Stimulated activated CD4-positive, alpha-beta T cell treated with anti-CD3 and anti-CD28 coated beads, Interleukin-2, amount 100 ng/mL, for 48 hours (primary cell): ENCODE measurements at regions not wholly inside any gene's neighbourhood (a gene's known extent, or its start where the extent isn't known, plus 50 kb on each side); places are given as distances from the start of the nearest gene placed in this dataset.
"Not testable (repeated sequence)": the region's sequence is repeated elsewhere in the genome, so short reads cannot be mapped to it uniquely, and the experiment has no call there.

ENCODE experiments used
- DNase-seq, 2 donors: peaks; one replicate each; pipeline ENCODE4 v3.0.0-alpha.2; 2020

DNA sequence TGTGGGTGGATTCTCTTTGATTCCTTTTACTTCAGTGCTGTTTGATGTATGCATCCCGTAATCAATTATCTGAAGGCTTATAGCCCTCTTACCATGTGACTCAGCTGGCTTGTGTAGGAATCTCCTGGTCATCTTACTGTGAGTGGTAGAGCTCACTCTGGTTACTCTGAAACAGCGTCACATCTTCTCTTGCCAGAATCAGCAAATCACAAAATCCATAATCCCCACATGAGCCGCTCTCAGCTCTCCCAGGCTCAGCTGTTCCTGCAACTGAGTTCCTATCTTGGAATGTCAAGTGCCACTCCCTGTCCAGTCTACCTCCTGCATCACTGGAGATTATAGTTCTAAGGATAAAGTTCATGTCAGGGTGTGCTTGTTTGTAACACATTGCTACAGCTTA lies 278.0 kb downstream of the FBXO8 start:
- DNase-seq = no peak

DNA sequence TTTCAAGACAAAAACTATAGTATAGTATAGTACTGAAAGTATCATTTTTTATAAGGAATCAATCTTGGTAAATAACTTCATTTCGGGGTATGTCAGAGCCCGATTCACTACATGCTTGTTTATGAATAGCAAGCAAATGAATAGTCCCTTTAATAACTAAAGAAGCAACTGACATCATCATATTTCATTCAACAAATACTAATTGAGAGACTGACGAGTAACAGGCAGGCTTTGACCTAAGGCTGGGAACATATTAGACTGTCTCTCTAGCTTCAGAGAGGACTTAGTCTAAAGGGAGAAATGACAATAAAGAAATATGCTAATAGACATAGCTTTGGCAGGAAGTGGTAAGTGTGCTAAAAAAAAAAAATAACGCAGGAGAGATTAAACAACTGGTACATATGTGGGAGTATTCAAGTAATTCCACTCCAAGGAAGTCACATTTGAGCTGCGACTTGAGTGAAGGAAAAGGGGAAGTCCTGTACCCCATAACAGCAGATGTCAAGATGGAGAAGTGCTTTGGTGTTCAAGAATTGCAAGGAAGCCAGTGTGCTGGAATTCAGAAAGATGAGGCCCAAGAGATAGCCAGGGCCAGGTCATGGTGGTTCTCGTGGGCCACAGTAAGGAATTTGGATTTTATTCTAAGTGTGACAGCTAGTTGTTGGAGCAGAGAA lies 284.9 kb downstream of the FBXO8 start:
- DNase-seq = no peak

DNA sequence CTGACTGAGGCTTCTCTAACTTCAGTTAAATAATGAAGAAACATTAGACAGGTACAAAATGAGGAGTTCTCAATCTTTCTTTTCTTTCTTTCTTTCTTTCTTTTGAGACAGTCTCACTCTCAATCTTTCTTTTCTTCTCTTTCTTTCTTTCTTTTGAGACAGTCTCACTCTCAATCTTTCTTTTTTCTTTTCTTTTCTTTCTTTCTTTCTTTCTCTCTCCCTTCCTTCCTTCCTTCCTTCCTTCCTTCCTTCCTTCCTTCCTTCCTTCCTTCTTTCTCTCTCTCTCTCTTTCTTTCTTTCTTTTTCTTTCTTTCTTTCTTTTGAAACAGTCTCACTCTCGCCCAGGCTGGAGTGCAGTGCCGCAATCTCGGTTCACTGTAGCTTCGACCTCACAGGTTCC lies 287.7 kb downstream of the FBXO8 start:
- not testable (repeated sequence) for DNase-seq

DNA sequence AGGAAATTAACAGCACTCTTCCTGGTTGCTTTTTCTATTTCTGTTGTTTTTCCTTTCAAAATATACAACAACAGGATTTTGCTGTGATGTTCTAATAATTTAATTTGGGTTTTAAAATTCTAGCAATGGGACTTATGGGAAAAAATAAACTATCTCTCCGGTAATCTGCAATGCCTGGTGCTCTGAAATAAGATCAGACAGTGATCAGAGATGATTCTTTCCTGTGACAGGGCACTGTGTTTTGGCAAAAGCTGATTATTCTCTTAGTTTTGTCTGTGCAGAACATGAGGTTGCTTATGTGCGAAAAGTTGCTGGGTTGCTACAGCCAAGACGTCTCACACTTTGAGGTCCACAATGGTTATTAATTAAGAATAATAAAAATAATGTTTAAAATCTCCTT lies 291.7 kb downstream of the FBXO8 start:
- no peak for DNase-seq

DNA sequence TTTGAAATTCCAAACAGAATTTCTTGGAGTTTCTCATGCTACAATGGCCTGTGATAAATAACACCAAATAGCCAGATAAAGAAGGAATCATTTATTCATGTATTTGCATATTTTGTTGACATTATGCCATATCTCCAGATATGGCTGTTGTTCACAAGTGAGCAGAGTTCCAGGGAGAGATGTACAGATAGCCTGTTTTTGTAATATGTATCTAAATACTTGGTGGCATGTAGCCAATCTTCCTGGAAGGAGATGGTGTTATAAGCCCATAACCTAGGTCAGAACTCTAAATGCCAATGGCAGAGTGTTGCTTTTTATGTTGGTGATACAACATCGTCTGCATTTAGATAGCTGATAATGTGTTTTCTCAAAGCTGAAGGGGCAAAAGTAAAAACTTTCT lies 292.2 kb downstream of the FBXO8 start:
- no peak for DNase-seq

DNA sequence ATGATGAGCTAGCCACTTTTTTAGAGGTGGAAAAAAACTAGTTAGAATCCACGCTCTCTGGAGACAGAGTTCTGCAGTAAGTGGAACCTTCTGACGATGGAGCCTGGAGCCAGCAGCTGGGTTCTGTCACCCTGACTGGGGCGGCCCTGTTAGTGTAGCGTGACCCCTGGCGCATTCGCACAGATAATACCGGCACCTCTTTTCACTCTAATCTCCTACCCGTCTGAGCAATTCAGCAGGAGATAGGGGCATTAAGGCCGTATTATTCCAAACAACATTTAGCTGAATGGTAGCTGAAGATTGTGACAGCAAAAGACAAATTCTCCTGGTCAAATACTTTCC lies 292.6 kb downstream of the FBXO8 start:
- DNase-seq = no peak

DNA sequence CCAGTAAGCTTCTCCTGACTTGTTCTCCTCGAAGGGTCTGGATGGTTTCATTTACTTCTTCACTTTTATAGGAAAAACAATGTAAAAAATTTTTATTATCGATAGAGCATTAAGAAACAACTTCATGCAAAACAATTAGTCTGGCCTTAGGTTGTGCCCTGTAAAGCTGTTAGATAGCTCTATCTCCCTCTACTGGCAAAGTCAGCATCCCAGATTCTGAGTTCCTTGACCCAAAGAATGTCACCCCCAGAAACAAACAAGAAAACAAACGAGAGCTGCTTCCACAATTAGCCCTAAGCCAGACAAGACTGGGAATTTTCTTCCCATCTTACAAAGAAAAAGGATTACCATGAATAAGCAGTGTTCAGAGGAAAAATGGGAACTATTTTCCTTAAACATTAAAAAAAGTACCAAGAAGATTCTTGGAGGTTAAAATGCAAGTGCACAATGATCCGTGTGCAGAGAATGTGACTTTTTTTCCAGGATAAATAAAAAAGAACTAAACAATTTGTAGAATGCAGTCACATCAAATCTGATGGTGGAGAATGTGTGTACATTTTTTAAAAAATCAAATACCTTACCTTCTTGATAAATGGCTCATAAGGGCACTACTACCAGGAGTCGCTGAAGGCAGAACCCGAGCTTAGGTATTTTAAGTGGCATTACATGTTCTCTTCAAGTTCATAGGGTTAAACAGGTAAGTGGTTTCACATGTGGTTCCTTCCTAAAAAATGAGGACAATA lies 293.2 kb downstream of the FBXO8 start:
- DNase-seq = no peak

DNA sequence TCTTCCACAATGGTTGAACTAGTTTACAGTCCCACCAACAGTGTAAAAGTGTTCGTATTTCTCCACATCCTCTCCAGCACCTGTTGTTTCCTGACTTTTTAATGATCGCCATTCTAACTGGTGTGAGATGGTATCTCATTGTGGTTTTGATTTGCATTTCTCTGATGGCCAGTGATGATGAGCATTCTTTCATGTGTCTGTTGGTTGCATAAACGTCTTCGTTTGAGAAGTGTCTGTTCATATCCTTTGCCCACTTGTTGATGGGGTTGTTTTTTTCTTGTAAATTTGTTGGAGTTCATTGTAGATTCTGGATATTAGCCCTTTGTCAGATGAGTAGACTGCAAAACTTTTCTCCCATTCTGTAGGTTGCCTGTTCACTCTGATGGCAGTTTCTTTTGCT lies 319.9 kb downstream of the FBXO8 start:
- DNase-seq = not testable (repeated sequence)

DNA sequence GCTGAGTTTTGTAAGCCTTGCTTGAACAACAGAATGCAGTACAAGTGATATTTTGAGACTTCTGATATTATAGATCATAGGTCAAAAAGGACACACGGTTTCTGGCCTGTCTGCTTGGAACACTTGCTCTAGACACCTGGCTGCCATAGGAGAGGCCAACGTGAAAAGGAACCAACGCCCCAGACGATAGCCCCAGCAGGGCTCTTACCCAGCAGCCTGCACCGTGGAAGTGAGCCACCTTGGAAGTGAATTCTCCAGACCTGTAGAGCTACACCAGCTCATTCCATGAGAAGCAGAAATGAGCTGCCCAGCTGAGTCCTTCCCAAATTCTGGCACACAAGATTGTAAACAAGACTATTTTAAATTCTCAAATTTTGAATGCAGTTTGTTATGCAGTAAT lies 323.1 kb downstream of the FBXO8 start:
- DNase-seq = no peak

DNA sequence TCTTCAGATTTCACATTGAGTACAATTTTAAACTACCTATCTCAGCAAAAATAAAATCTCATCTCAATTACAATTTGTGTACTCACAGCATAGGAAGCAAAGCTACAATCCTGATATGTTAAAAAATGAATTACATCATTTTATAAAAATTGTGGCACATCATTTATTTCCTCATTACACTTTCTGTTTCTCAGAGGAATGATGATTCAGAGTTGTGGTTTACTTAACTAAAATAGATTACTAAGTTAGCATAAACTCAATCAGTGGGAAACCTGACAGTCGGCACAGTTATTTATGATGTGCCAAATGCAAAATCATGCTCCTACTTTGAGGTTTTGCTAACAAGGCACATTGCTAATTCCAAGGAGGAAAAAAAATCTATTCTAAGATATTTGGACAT lies 325.0 kb downstream of the FBXO8 start:
- no peak for DNase-seq

DNA sequence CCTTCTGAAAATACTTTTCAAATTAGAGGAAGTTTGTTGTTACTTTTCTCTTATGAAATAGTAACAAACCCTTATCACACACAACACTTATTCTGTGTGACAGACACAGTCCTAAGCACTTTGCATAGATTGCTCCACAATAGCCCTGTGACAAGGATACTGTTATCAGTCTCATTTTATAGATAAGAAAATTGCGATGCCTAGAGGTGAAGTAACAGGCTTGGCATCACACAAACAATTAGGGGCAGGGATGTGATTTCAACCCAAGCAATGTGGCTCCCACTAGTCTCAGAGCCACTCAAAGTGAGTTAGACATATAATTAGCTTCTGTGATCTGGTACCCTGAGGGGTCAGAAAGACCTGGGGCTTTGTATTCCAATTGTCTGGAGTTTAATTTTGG lies 339.9 kb downstream of the FBXO8 start:
- no peak for DNase-seq

DNA sequence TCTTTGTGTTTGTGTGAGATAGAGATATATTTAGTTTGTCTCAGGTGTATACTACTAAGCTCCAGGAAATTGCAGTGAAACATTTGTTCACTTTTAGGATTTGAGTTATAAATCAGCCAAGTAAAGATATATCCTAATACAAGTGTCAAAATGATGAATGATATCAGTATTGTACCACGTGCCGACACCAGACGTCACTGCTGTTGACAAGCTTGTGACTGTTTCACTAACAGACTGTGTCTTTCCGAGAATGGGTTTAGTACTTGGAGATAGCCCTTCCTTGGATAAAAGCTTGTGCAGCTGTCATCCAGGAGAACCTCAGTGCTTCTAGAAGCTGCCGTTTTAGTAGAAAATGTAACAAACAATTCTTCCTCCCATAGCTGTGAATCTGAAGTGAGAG lies 343.3 kb downstream of the FBXO8 start:
- DNase-seq = no peak

DNA sequence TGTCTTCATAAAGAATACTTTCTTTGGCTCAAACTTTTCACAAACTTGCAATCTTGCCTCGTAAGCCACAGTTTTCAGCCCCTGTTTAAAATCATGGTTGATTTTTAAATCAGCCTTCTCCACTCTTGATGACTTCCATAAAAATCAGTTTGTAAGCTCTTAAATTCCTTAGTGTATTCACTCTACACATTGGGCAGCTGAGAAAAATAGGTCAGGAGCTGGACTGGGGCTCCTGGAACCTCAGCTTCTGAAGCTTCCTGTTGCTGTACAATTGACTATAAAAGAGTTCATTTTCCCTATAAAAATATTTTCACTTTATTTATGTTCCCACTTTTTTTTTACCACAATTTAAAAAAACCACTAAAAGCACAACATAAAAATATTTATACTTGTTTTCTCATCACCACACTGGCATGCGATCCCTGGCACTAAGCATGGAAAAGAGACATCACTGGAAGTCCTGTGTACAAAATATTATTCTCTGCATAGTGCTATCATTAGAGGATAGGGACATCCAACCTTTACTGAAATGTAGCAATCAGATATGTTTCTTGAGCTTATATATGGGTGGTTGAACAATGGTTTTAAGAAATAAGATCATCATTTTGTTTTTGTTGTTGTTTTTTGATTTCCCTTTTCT lies 345.7 kb downstream of the FBXO8 start:
- no peak for DNase-seq

DNA sequence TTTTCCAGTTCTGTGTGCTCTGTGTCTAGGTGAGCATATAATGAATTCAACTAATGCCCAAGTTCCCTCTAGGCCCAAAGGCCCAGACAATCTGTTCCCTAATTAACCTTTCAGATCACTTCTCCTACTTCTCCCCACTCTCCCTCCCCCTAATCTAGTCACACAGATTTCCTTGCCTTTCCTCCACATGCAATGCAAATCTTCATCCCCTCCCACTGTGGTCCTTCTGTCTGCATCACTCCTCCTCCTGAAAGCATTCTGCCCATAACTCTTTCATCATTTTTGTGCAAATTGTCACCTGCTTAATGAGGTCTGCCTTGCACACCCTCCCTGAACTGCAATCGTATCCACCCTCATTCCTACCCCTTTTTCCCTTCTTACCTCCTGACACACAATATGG lies 346.6 kb downstream of the FBXO8 start:
- no peak for DNase-seq

DNA sequence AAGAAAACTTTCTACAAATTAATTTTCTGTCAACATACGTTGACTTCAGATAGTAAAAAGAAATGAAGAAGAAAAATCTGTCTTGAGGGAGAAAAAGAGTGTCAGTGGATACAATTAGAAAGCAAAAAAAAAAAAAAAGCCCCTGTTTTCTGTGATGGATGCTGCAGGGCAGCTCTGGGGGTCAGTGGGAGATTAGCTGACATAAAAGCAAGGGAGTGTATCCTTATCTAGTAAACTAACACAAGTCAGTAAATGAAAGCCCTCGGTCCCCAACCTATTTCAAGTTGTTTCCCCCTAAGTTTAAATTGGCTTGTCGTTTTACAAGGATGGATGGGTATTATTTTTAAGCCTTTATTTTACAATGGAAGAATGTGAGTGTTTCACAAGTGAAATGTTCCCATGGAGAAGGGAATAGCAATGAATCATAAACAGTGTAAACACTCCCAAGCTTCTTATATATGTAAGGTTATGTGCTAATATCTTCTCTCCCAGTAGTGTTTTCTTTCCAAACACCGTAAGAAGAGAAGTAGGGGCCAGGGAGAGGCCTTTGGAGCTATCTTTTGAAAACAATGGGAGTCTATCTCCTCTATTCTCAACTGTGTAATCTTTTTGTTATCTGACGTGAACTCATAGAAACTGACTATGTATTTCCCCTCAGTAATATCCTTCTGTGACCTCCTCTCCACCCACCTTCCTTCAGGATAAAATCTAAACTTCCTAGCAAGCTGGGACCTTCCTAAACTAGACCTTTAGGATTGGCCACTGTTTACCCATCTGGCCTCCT lies 347.7 kb downstream of the FBXO8 start:
- DNase-seq = no peak

DNA sequence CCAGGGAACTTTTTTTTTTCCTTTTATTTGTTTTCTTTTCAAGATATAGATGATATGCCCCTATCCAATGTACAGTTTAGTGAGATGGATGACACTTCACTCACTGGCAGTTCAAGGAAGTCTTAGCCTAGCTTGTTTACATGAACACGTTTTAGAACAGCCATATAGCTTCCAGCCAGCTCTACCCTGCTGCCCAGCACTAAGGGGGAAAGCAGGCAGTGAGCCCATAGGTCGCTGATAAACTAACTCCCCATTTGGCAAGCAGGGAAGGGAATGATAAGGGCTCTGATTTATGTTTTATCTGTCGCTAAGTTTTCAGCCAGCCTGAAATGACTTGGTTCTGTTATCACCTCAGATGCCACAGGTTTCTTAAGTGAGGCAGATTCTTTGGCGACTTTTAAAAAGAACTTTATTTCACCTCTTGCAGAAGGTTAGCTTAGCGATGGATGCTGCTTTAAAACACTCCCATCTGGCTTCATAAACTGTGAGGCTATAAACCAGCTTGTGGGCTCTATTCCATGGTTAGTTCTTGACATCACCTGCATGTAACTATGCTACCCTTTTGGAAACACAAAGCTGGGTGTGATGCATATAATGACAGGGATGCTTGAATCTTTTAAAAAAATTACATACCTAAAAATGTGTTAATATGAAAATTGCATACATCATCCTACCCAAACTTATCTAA lies 348.4 kb downstream of the FBXO8 start:
- no peak for DNase-seq

DNA sequence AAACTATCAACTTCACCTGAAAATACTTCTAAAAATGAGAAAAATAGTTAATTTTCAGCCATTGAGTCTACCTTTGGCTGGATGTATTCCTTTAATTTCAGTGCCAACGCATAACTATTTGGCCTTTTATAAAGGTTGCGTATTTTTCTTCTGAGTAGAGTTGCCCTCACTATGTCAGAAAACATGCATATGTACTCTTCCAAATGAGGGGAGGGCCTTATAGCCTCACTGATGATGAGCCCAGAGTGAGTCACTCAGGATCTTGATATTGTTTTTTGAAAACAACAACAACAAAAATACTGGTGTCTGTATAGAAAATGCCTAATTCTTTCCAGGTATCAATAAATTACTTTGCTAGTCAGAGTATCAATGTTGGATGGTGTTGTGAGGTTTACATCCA lies 349.3 kb downstream of the FBXO8 start:
- DNase-seq = no peak

DNA sequence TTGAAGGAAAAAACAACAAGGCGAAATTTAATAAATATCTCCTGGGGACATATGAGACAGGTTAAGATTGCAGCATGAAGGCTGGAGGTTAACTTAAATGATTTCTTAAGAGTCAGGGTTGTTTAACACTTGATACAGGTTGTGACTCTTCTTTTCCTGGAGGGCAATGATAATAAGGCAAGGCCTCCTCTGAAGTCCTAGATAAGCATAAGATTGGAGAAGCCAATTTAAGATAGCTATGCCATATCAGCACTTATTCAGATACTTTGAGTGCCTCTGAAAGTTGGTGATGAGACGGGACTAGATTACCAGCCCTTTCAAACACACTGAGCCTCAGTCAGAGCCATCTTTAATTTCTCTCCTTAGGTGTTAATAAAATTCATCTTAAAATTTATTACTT lies 350.8 kb downstream of the FBXO8 start:
- DNase-seq = no peak

DNA sequence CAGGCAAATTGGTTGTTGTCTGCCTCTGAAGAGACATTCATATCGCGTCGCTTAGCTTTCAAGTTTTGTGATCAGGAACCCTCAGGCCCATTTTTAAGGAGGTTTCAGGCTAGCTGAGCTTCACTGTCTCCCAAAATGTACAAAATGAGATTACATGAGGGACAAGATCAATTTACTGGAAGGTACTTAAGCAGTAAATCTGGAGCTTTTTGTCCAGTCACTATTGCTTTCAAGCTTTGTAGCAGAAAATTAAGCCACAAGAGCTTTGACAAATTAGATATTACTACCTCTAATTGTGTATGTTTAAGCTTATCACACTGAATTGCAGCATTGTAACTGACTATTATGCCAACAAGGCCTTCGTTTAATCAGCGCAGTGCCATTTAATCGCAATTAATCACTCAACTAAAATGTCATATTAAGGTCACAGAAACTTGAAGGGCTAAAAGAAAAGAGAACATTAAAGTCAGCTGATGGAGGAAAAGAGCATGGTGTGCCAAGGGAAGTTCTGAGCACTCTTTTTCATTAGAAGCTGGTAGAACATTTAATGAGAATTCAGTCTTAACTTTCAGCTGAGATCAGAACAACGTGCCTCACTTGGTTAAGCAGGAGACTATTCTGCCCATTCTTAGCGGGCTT lies 353.0 kb downstream of the FBXO8 start:
- no peak for DNase-seq

DNA sequence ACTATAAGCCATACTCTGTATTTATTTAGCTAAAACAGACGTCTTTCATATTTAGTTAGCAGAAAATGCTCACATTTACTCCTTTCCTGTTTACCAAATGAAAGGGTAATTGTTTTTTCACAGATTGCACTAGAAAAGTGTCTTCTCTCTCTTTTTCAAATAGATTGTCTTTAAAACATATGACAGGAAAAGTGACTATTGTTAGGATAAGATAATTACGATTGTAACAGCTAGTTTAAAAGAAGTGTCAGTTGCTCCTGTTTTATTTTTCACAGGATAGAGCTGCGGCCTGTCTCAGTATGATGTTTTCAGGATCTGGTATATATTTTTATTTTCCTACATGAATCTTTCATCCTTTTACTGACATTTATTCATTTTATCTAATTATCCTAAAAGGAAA lies 353.5 kb downstream of the FBXO8 start:
- no peak for DNase-seq

DNA sequence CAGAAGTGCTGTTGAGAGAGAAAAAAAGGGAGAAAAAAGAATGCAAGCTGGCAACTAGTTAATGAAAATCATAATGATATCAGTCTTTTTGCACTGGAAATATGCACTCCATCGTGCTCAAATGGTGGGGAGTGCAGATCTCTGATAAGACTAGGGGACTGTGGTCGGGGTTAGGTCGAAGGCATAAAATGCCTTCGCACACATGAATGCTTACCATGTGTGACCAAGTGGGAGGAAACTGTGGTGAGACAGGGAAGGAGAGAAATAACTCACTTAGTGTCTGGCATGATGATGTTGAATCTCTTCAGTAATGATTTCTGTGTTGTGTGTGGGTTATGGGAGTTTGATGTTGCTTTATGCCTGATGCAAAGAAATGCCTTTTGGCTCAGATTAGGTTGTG lies 358.9 kb downstream of the FBXO8 start:
- DNase-seq = no peak

DNA sequence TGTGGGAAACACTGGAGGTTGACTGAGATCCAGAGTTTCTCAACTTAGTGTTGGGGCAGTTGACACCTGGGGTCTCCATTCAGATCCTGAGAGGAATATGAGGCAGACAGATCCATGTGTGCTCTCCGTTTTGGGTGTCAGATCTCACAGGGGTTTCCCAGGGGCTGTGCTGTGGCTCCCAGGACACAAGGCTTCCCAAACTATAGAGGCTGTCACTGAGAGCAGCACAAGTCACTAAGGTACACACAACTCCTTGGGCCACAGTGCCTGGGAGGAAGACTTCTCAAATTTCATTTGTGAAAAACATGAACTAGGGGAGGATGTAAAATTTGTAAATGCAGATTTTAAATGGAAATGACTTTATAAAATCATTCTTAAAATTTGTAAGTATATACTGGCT lies 363.6 kb downstream of the FBXO8 start:
- DNase-seq = no peak

DNA sequence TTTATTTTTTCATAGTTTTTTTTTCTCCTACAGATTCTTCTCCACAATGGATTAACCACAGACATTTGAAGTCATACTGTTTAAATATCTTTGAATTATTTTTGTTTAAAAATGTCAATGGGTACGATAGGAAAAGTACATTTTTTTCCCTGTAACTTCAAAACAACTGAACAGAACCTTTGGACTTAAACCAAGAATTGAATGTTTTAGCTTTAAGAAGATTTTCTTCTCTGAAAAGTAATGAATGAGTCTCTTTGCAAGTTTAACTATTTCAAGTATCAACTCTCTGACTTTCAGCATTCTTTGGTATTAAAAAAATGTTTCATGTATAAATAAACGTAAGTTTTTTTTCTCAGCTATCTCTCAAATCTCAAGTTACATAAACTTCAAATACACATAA lies 364.3 kb downstream of the FBXO8 start:
- DNase-seq = no peak
